Upper lobe of left lung (tissue), 4 donors: ENCODE measurements at regions not wholly inside any gene's neighbourhood (a gene's known extent, or its start where the extent isn't known, plus 50 kb on each side); places are given as distances from the start of the nearest gene placed in this dataset.

Experiments used
- POLR2A ChIP-seq, 4 donors: fragments of 450-650 bp; IDR thresholded peaks; one replicate each; pipeline ENCODE4 v1.5.1; 2016 to 2017; ENCODE audit warnings: antibody characterized with exemption in 4 of 4, mild to moderate bottlenecking in 2 of 4
- TF ChIP-seq, protein P1 (sequence below), 6 experiments: fragments of 450-650 bp in 4 of 6; fragments of 200-600 bp in 2 of 6; sonication (generic) in 2 of 6; IDR thresholded peaks; one replicate each; pipeline ENCODE4 v1.5.1; 2016 to 2019; ENCODE audit warnings: antibody characterized with exemption in 6 of 6

DNA sequence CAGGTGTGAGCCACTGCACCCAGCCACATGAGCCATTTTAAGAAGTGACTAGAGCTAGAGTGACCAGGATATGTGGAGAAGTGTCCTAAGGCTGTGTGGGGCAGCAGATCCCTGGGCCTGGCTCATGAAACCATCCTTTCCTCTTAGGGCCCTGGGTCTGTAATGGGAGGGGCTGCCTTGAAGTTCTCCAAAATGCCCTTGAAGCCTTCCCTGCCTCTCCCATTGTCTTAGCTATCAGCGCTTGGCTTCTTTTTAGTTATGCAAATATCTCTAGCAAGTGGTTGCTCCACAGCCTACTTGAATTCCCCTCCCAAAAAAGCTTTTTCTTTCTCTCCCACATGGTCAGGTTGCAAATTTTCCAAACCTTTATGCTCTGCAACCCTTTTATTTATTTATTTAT is 112.4 kb upstream of the SPATA16 start:
- TF ChIP-seq, protein P1, sequence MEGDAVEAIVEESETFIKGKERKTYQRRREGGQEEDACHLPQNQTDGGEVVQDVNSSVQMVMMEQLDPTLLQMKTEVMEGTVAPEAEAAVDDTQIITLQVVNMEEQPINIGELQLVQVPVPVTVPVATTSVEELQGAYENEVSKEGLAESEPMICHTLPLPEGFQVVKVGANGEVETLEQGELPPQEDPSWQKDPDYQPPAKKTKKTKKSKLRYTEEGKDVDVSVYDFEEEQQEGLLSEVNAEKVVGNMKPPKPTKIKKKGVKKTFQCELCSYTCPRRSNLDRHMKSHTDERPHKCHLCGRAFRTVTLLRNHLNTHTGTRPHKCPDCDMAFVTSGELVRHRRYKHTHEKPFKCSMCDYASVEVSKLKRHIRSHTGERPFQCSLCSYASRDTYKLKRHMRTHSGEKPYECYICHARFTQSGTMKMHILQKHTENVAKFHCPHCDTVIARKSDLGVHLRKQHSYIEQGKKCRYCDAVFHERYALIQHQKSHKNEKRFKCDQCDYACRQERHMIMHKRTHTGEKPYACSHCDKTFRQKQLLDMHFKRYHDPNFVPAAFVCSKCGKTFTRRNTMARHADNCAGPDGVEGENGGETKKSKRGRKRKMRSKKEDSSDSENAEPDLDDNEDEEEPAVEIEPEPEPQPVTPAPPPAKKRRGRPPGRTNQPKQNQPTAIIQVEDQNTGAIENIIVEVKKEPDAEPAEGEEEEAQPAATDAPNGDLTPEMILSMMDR (IDR thresholded peaks at IDR 0.05), result no peak
- no peak for TF ChIP-seq POLR2A (IDR thresholded peaks at IDR 0.05)
